K562 (cell line): ENCODE measurements at regions not wholly inside any gene's neighbourhood (a gene's known extent, or its start where the extent isn't known, plus 50 kb on each side); places are given as distances from the start of the nearest gene placed in this dataset.

ENCODE experiments used
- ATAC-seq: fragments of 200-7000 bp; cut with Tn5 transposase; 3 replicates; pipeline ENCODE4 v1.9.1; 2020; ENCODE audit warnings: moderate library complexity
- BruUV-seq: library from RNA; stranded (reverse); fragments of 400-500 nt; replicated peaks from 2 replicates; lab custom pipeline; 2021; lab: Mats Ljungman, UMichigan
- CTCF ChIA-PET: fragments of 300-600 bp; formaldehyde crosslinking; extraction: SDS; loops from one replicate; lab custom pipeline; 2021; ENCODE audit warnings: low intra/inter-chr PET ratio; lab: Yijun Ruan, JAX
- POLR2A ChIA-PET: fragments of 300-600, 350-650 bp; sonication (Branson Sonifier 250); formaldehyde crosslinking; extraction: SDS; loops from one replicate; lab custom pipeline; 2021; ENCODE audit warnings: antibody characterized with exemption, inconsistent platforms; lab: Yijun Ruan, JAX
- DNase-seq, 4 experiments: peaks; one replicate each; pipeline versions ENCODE4 v3.0.0 to v3.0.0-alpha.2; 2011 to 2018; ENCODE audit warnings: low spot score in 3 of 4, mixed read lengths in 3 of 4; ENCODE audit errors: extremely low read depth in 1 of 4
- FAIRE-seq: peaks from 2 replicates; lab custom pipeline; 2011; peaks lifted over from hg19 to GRCh38; lab: Jason Lieb, UNC
- H2AFZ ChIP-seq: 2 replicates; pipeline ENCODE4 v1.6.0; 2011; ENCODE audit warnings: low read depth, low read length, control low read depth, inconsistent platforms
- H3K27ac ChIP-seq: fragments of 200-600 bp; 3 replicates; pipeline ENCODE4 v1.8.0; 2011; ENCODE audit warnings: low read depth, mild to moderate bottlenecking, control low read depth, inconsistent platforms, low read length, moderate library complexity, mixed read lengths; ENCODE audit errors: extremely low read depth
- H3K27me3 ChIP-seq, 2 experiments: fragments of 300-600 bp in 1 of 2; 2 replicates in 1 of 2; 3 replicates in 1 of 2; pipeline versions ENCODE4 v1.6.0 to v1.8.0; 2011; ENCODE audit warnings: inconsistent platforms in 2 of 2, low read length in 2 of 2, mild to moderate bottlenecking in 1 of 2, mixed read lengths in 1 of 2, moderate library complexity in 1 of 2; ENCODE audit not compliant: control insufficient read depth in 2 of 2, insufficient read depth in 2 of 2
- H3K36me3 ChIP-seq: fragments of 300-600 bp; 3 replicates; pipeline ENCODE4 v1.8.0; 2011; ENCODE audit warnings: mild to moderate bottlenecking, low read length, inconsistent platforms; ENCODE audit not compliant: control insufficient read depth, insufficient read depth
- H3K4me1 ChIP-seq, 2 experiments: fragments of 200-600 bp in 1 of 2; replicated peaks in 1 of 2; 2 replicates in 1 of 2; 3 replicates in 1 of 2; pipeline versions ENCODE4 v1.5.1 to v1.8.0; 2011; ENCODE audit warnings: inconsistent platforms in 2 of 2, low read length in 2 of 2, mild to moderate bottlenecking in 1 of 2, mixed read lengths in 1 of 2, moderate library complexity in 1 of 2; ENCODE audit not compliant: control insufficient read depth in 2 of 2, insufficient read depth in 2 of 2
- H3K4me2 ChIP-seq: 2 replicates; pipeline ENCODE4 v1.6.1; 2011; ENCODE audit warnings: low read length, control low read depth, inconsistent platforms, mixed read lengths; ENCODE audit not compliant: insufficient read depth
- H3K4me3 ChIP-seq: fragments of 200-600 bp; sonication (generic), shearing (Covaris generic); 2 replicates; pipeline ENCODE4 v1.5.1; 2016; ENCODE audit warnings: control low read depth, inconsistent platforms
- H3K79me2 ChIP-seq: fragments of 200-600 bp; 3 replicates; pipeline ENCODE4 v1.8.0; 2011; ENCODE audit warnings: low read length, inconsistent platforms; ENCODE audit not compliant: control insufficient read depth, insufficient read depth
- H3K9ac ChIP-seq, 2 experiments: 2 replicates each; pipeline versions ENCODE4 v1.6.0 to v1.6.1; 2011; ENCODE audit warnings: low read depth in 2 of 2, low read length in 2 of 2, control low read depth in 1 of 2, inconsistent platforms in 1 of 2, mild to moderate bottlenecking in 1 of 2, mixed read lengths in 1 of 2; ENCODE audit not compliant: insufficient read depth in 1 of 2
- H3K9me1 ChIP-seq: one replicate; pipeline ENCODE4 v1.6.0; 2011; ENCODE audit warnings: inconsistent platforms, mild to moderate bottlenecking, low read length, moderate library complexity; ENCODE audit not compliant: control insufficient read depth, insufficient read depth
- H3K9me3 ChIP-seq: replicated peaks from 2 replicates; pipeline ENCODE4 v1.5.1; 2011; ENCODE audit warnings: low read depth, low read length, inconsistent platforms; ENCODE audit not compliant: control insufficient read depth, insufficient read depth
- H4K20me1 ChIP-seq: replicated peaks from 2 replicates; pipeline ENCODE4 v1.6.1; 2011; ENCODE audit warnings: low read length, inconsistent platforms, mixed read lengths; ENCODE audit not compliant: control insufficient read depth, insufficient read depth
- ARID3B ChIP-seq: fragments of 250-450 bp; sonication (Bioruptor Pico); IDR thresholded peaks from 2 replicates; pipeline ENCODE4 v1.4.0; 2020; ENCODE audit warnings: borderline replicate concordance
- ELF4 ChIP-seq: fragments of 450-650 bp; formaldehyde crosslinking; IDR thresholded peaks from 2 replicates; pipeline ENCODE4 v1.4.0; 2022; ENCODE audit warnings: missing genetic modification characterization
- HDAC8 ChIP-seq: fragments of 450-650 bp; IDR thresholded peaks from 2 replicates; pipeline ENCODE4 v1.6.1; 2016; ENCODE audit warnings: mild to moderate bottlenecking, missing genetic modification characterization, moderate library complexity, missing compliant biosample characterization
- MED1 ChIP-seq: sonication (generic); formaldehyde crosslinking; IDR thresholded peaks from 2 replicates; pipeline ENCODE4 v1.8.1; 2023; ENCODE audit warnings: missing genetic modification reagents, borderline replicate concordance
- MTA2 ChIP-seq: fragments of 450-650 bp; IDR thresholded peaks from 2 replicates; pipeline ENCODE4 v1.6.1; 2016; ENCODE audit warnings: low read depth
- POLR2AphosphoS5 ChIP-seq: IDR thresholded peaks from 2 replicates; pipeline ENCODE4 v1.6.1; 2011; ENCODE audit warnings: mild to moderate bottlenecking, low read depth, low read length, moderate library complexity; ENCODE audit not compliant: control insufficient read depth, insufficient read depth
- RAD51 ChIP-seq: fragments of 450-650 bp; IDR thresholded peaks from 2 replicates; pipeline ENCODE4 v1.7.1; 2016; ENCODE audit warnings: low read depth, mild to moderate bottlenecking, borderline replicate concordance
- RCOR1 ChIP-seq, 2 experiments: IDR thresholded peaks; 2 replicates each; pipeline ENCODE4 v1.6.1; 2012; ENCODE audit warnings: low read depth in 2 of 2, low read length in 2 of 2, borderline replicate concordance in 1 of 2, improper control_type of control experiment in 1 of 2
- SMARCC2 ChIP-seq: fragments of 450-650 bp; IDR thresholded peaks from 2 replicates; pipeline ENCODE4 v1.6.1; 2017; ENCODE audit warnings: antibody characterized with exemption, moderate library complexity, mild to moderate bottlenecking, low read depth
- SOX6 ChIP-seq: fragments of 450-650 bp; IDR thresholded peaks from 2 replicates; pipeline ENCODE4 v1.6.1; 2014; ENCODE audit warnings: mild to moderate bottlenecking
- TEAD4 ChIP-seq, 2 experiments: sonication (generic) in 1 of 2; formaldehyde crosslinking in 1 of 2; IDR thresholded peaks; 2 replicates each; pipeline versions ENCODE4 v1.6.1 to v1.8.0; 2012 to 2022; ENCODE audit warnings: borderline replicate concordance in 1 of 2, inconsistent platforms in 1 of 2, low read length in 1 of 2, mild to moderate bottlenecking in 1 of 2, missing genetic modification reagents in 1 of 2
- TRIM24 ChIP-seq, 2 experiments: fragments of 450-650 bp; IDR thresholded peaks; 2 replicates each; pipeline ENCODE4 v1.6.1; 2016
- WHSC1 ChIP-seq: IDR thresholded peaks from one replicate; pipeline ENCODE4 v1.6.1; 2012; ENCODE audit warnings: low read length, control low read depth, inconsistent platforms
- ZHX1 ChIP-seq: fragments of 150-350 bp; conservative IDR thresholded peaks from 2 replicates; pipeline ENCODE4 v1.6.1; 2014; ENCODE audit warnings: low read length
- ZNF609 ChIP-seq: sonication (generic); formaldehyde crosslinking; IDR thresholded peaks from 2 replicates; pipeline ENCODE4 v1.8.1; 2023; ENCODE audit warnings: missing genetic modification reagents, mild to moderate bottlenecking, borderline replicate concordance
- WGBS: fragments of 100-300 bp; shearing (Covaris generic); methylation state at CpG from one replicate; pipeline ENCODE4 v1.1.6; 2016; ENCODE audit warnings: low coverage, mixed read lengths; ENCODE audit not compliant: insufficient coverage; ENCODE audit errors: missing lambda C conversion rate; 5-methylcytosine and 5-hydroxymethylcytosine counted together
- in situ Hi-C: fragments of 300-500 bp; cut with MboI; formaldehyde crosslinking; loops from 4 replicates; pipeline ENCODE4 v1.15.0; 2018; ENCODE audit warnings: inconsistent platforms, mixed read lengths
- intact Hi-C: fragments of 100-400 bp; cut with micrococcal nuclease; formaldehyde crosslinking; loops from 2 replicates; pipeline ENCODE4 v1.14.2; 2022

GRCh38 chr11:13552784-13553183 is 57.0 kb upstream of the PTH start:
- POLR2A ChIA-PET, result no interaction called here
- CTCF ChIA-PET, result no interaction called here
- Histone ChIP-seq H4K20me1 (no peaks in the 10 kb centered on the region), H3K36me3 (no peaks in the 10 kb centered on the region), H3K79me2 (no peaks in the 10 kb centered on the region), H3K27me3 (no peaks in the 10 kb centered on the region), H3K4me2 (no peak overlapping the region), H3K4me1 (no peaks in the 10 kb centered on the region), H3K9me1 (no peaks in the 10 kb centered on the region), H3K9me3 (no peaks in the 10 kb centered on the region), H3K9ac (no peak overlapping the region), H2AFZ (no peak overlapping the region), H3K4me3 (no peak overlapping the region), H3K27ac (no peak overlapping the region)
- in situ Hi-C loops (no loop called here), intact Hi-C loops (no loop called here)
- 0% methylated on average over 3 of the region's 3 CpGs for WGBS
- DNase-seq, result peak in 1 of 4 experiments; percentile 19
- FAIRE-seq, result no peak
- no TSS peak for BruUV-seq
- ATAC-seq, result no peak
- no peak for TF ChIP-seq WHSC1
- no peak for TF ChIP-seq POLR2AphosphoS5
- no peak for TF ChIP-seq HDAC8 (tag)
- TF ChIP-seq ELF4, result no peak
- TF ChIP-seq SOX6, result peak; percentile 81
- TF ChIP-seq RCOR1 (IDR thresholded peaks at IDR 0.05; ENCODE audit: borderline replicate concordance in 1 of 2, low read depth in 2 of 2, low read length in 2 of 2), result peak in 1 of 2 experiments; percentile 58; a peak in 2 of 4 replicates
- TF ChIP-seq MTA2, result peak; percentile 35; the same call in 1 of the 2 replicates
- no peak for TF ChIP-seq MED1 (CRISPR knock-in tag)
- no peak for TF ChIP-seq RAD51
- TF ChIP-seq ZNF609 (CRISPR knock-in tag), result no peak
- no peak for TF ChIP-seq ZHX1
- TF ChIP-seq TRIM24 (IDR thresholded peaks at IDR 0.05), result peak; percentile 24 to 51; a peak in 1 of 4 replicates
- peak; percentile 73 for TF ChIP-seq TEAD4 (IDR thresholded peaks at IDR 0.05; ENCODE audit: low read length)
- no peak for TF ChIP-seq TEAD4 (CRISPR knock-in tag; IDR thresholded peaks at IDR 0.05; ENCODE audit: borderline replicate concordance)
- TF ChIP-seq ARID3B (CRISPR knock-in tag), result no peak
- TF ChIP-seq SMARCC2, result no peak
